NCI-H2171 treated with DMSO at 0.1 percent for 48 hours (cell line): ENCODE measurements at regions not wholly inside any gene's neighbourhood (a gene's known extent, or its start where the extent isn't known, plus 50 kb on each side); places are given as distances from the start of the nearest gene placed in this dataset.

ENCODE experiments used
- DNase-seq: peaks from one replicate; lab custom pipeline; 2025; lab: John Stamatoyannopoulos, UW

GRCh38 chr16:7185165-7185564, 147.5 kb upstream of the RBFOX1 start:
- DNase-seq: no peak

DNA sequence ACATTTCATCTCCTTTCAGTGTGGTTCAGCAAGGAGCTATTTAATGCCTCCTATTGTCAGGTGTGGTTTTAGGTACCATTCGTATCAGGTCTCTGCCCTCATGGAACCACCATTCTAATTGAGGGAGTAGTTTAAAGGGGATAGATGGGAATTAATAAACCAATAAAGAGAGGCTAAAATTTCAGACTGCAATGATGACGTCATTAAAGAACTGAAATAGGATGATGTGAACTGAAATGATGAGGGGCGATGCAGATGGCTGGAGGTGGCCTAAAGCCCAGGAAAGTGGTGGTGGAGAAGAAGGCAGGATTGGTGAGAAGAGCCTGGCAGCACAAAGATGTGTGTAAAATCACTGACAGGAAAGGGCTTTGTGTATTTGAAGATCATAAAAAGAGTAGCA, 148.9 kb upstream of the RBFOX1 start:
- no peak for DNase-seq

GRCh38 chr16:7182510-7183109, 150.0 kb upstream of the RBFOX1 start:
- no peak for DNase-seq

- DNase-seq: no peak
Observed at GRCh38 chr16:7177875-7178274, 154.8 kb upstream of the RBFOX1 start.

DNA sequence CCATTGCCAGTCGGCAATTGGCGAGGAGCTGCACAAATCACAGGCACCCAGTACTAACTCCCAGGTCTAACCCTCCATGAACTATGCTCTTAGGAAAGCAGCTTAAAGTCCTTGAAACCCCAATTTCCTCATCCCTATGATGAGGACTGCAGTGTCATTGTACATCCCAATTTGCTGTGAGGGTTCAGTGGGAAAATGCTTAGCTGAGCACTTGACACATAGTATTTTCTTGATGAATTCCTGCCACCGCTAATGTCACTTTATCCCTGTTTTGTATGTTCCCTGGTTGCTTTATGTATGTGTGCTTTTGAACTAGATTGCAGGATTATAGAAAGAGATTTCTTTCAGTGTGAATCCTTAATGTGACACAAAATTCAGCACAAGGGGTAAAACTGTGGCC, 161.5 kb upstream of the RBFOX1 start:
- DNase-seq: no peak

DNA sequence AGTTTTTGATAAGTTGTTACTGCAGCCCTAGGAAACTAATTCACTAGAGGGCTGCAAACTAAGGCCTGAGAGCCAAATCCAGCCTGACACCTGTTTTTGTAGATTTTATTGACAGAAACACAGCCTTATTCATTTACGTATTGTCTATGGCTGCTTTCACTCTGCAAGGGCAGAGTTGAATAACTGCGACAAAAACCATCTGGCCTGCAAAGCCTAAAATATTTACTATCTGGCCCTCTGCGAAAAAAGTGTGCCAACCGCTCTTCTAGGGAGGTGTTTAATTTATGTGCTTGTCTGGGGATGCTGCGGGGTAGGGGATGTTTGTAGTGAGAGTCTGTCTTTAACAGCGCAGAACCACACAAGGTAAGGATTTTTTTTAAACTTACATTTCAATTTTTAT, 165.0 kb upstream of the RBFOX1 start:
- DNase-seq: no peak

DNA sequence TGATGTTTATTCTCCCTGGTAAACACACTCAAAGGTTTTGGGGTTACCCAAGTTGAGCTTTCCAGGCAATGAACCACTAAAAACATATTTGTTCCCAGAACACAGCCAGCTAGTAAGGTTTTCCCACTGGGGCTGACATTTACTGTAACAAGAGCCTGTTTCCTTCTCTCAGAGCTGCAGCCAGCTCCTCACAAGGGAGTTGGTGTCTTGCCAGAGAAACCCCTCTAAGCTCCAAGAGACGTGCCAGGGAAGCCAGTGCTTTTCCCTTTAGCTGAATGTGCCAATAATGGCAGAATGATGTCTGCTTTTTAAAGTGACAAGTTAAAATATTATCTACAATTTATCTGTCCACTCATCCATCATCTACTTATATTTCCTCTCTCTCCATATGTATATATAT, 170.8 kb upstream of the RBFOX1 start:
- DNase-seq: no peak

- DNase-seq: no peak
Observed at GRCh38 chr16:7160093-7160492, 172.6 kb upstream of the RBFOX1 start.

DNA sequence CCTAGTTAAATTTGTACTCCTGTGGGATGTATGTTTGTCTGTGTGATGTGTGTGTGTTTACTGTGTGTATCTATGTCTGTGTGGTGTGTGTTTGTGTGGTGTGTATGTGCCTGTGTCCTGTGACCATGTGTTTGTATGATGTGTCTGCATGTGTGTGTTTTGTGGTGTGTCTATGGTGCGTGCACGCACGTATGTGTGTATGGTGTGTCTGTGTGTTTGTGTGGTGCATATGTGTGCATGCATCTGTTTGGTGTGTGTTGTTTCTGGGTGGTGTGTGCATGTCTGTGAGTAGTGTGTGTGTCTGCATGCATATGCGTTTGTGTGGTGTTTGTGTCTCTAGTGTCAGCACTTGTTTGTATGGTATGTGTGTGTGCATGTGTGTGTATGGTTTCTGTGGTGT, 174.2 kb upstream of the RBFOX1 start:
- DNase-seq: no peak

DNA sequence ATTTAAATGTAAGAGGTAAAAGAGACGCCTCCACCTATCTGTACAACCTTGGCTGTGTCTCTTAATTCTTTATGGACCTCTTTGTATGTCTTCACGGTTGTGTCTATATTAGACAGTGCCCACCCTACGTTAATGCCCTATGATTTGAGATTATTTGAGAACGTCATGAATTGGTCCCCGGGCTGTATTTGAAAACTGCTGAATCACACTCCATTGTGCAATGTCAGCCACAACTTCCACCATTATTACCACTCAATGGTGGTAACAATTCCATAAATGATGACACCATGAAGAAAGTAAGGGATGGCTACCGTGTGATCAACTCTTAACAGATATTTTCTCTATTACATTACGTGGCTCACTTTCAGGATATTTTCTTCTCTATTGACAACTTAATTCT, 182.4 kb upstream of the RBFOX1 start:
- no peak for DNase-seq

DNA sequence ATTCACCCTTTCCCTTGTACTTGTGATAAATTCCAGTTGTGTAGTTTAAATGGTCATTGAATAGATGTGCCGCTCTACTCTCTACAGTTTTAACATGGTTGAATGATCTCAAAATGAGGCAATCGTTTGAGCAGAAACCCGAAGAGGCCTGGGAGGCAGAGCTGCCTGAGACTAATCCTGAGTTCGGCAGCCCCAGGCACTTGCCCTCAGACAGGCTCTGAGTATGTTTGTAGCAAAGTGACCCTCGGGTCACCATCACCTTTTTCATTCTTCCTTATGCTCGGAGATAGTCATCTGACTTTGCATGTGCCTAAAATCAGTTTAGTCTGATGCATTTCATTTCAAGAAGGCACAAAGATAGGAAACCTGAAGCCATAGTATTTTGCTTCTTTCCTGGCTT, 184.0 kb upstream of the RBFOX1 start:
- DNase-seq: no peak

DNA sequence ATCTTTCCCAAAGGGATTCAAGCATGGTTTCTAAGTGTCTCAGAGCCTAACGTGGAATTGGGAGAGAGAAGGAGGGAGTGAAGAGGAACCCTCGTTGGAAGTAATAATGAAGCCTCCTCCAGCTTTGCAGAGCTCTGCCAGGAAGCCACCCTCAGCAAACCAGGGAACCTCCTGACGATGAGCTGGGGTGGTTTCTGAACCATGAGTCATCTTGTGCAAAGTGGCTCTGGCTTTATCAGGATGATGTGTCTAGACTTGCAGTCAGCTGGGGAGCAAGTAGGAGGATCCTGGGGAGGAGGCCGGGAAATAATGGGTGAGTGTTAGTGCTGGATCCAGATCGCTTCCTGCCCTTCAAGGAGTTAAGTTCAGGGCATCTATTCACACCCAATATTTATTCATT, 191.7 kb upstream of the RBFOX1 start:
- DNase-seq: no peak

DNA sequence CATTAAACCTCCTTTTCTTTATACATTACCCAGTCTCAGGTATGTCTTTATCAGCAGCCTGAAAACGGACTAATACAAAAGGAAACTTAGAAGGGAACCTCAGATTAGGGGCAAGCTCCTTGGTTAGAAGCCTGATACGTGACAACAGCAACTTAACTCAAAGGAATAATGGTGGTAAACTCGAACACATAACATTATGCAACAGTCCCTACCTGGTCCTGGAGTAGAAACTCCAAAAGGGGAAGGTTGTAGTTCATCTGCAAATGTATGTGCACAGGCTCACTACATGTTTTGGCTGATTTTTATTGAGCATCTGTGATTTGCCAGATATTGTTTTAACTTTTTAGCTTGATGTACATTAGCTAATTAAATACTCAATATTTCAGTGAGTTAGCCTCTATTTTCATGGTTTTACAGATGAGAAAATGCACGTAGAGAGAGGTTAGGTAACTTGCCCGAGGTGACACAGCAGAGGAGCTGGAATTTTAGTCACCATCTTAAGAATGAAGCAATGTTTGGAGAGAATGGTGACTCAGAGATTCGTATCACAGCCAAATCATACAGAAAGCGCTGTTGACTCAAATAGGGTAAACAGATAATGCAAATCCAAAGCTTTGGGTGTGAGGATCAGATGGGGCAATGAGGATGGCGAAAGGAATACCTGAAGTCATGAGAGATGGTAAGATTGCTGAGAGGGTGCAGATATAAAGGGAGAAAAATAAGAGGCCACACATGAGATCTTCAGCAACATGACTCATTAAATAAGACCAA, 194.9 kb upstream of the RBFOX1 start:
- DNase-seq: no peak

- DNase-seq: no peak
Observed at GRCh38 chr16:7132465-7132864, 200.2 kb upstream of the RBFOX1 start.

DNA sequence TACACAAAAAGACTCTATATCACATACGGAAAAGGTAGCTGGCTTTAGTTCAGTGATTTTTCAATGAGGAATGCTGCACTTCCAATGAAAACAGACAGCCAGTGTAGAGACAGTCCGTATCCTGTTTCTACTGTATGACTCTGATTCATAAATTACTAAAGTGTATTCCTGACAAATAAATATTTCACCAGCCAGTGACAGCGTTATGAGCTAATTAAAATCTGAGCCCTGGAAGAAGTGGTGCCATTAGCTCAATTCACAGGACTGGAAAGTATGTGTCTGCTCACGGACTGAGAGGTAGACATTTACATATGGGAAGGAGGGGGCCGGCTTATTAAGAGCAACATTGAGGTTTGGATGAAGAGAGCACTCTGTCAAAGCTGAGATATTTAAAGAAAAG, 207.9 kb upstream of the RBFOX1 start:
- no peak for DNase-seq

- no peak for DNase-seq
Observed at GRCh38 chr16:7124242-7124641, 208.4 kb upstream of the RBFOX1 start.

DNA sequence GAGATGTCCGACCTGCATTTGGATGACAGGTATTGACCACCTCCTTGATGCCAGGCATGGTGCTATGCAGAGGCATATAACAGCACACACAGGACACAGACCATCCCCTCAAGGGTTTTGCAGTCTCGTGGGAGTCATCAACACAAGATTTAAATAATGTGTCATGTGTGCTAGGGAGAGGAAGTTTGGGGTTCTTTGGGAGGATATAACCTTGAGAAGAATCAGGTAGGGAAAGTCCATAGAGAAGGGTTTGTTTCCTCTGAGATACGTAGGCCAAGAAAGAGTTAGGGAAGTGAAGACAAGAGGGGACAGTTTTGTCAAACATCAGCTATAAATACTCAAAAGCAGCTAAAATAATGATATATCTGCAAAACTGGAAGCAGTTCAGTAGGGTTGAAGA, 215.9 kb upstream of the RBFOX1 start:
- no peak for DNase-seq

- DNase-seq: no peak
Observed at GRCh38 chr16:7115898-7116297, 216.7 kb upstream of the RBFOX1 start.

- no peak for DNase-seq
Observed at GRCh38 chr16:7113949-7114348, 218.7 kb upstream of the RBFOX1 start.

DNA sequence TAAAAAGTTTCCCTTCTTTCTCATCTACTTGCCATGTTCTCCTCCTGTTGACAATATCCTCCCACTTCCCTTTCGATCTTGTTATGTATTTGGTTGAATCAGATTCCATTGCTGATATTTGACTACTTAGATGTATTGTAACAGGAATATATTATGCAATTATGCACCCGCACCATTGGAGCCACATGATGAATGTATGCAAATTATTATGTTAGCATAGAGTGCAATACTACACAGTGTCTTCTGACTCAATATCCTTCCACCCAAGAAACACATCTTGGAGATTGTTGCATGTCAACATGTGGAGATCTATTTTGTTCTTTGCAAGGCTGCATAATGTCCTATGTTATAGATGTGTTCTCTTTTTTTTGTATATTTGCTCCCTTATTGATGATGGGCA, 219.2 kb upstream of the RBFOX1 start:
- no peak for DNase-seq

GRCh38 chr16:7111265-7111664, 221.4 kb upstream of the RBFOX1 start:
- DNase-seq: no peak

DNA sequence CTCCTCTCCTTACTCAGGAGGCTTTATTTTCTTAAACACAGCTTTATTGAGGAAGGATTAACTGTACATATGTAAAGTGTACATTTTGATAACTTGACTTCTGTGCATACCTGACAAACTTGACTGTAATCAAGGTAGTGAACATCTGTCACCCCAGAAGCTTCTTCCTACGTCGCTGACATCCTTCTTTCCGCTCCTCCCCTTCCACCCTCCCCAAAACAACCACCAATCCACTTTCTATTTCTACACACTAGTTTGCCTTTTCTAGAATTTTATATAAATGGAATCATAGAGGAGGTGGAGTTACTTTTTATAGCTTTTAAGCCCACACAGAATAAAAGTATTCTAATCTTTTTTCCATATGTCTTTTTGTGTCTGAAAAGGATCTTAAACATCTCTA, 225.2 kb upstream of the RBFOX1 start:
- DNase-seq: no peak

DNA sequence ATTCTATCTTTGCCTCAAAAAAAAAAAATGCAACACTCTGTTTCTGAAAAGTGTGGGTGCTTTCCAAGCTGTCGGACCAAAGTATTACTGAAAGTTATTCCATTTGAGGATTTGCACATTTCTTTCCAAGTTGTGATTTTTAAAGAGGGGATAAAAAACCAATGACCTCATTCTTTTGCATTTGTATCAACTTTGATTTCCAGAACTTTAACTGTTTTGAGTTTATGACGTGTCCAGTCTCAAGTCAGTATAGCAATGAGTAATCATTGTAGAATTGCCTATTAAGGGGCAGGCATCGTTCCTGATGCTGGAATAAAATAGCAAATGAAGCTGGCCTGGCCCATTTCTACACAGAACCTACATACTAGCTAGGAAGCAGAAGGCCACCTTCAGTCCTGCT, 229.6 kb upstream of the RBFOX1 start:
- no peak for DNase-seq

GRCh38 chr16:7101054-7101453, 231.6 kb upstream of the RBFOX1 start:
- DNase-seq: no peak
